CD8-positive, alpha-beta memory T cell (primary cell): ENCODE measurements at regions not wholly inside any gene's neighbourhood (a gene's known extent, or its start where the extent isn't known, plus 50 kb on each side); places are given as distances from the start of the nearest gene placed in this dataset.
"Not testable (repeated sequence)": the region's sequence is repeated elsewhere in the genome, so short reads cannot be mapped to it uniquely, and the experiment has no call there.

ENCODE experiments used
- CTCF ChIA-PET: fragments of 350-600 bp; sonication (Branson Sonifier 250); formaldehyde crosslinking; loops from one replicate; lab custom pipeline; 2021; ENCODE audit warnings: antibody characterized with exemption; lab: Charles Lee
- POLR2A ChIA-PET: fragments of 350-600 bp; sonication (Branson Sonifier 250); formaldehyde crosslinking; loops from one replicate; lab custom pipeline; 2021; ENCODE audit warnings: antibody characterized with exemption; lab: Charles Lee
- DNase-seq, 5 donors: peaks; one replicate each; pipeline versions ENCODE4 v3.0.0 to v3.0.0-alpha.2; 2020 to 2022; ENCODE audit warnings: mixed read lengths in 1 of 5
- H3K27ac ChIP-seq: one replicate; pipeline ENCODE4 v1.7.0; 2013; ENCODE audit warnings: low read depth, mild to moderate bottlenecking, low read length, moderate library complexity
- H3K27me3 ChIP-seq: 2 replicates; pipeline ENCODE4 v1.7.0; 2013; ENCODE audit warnings: low read length, mild to moderate bottlenecking; ENCODE audit not compliant: insufficient read depth, poor library complexity, severe bottlenecking
- H3K36me3 ChIP-seq: 2 replicates; pipeline ENCODE4 v1.7.0; 2013; ENCODE audit warnings: mild to moderate bottlenecking, low read length, moderate library complexity; ENCODE audit not compliant: insufficient read depth
- H3K4me1 ChIP-seq: 2 replicates; pipeline ENCODE4 v1.7.0; 2013; ENCODE audit warnings: mild to moderate bottlenecking, low read length, moderate library complexity; ENCODE audit not compliant: insufficient read depth
- H3K4me3 ChIP-seq: 2 replicates; pipeline ENCODE4 v1.7.0; 2013; ENCODE audit warnings: mild to moderate bottlenecking, low read length
- H3K9me3 ChIP-seq: 2 replicates; pipeline ENCODE4 v1.7.0; 2013; ENCODE audit warnings: mild to moderate bottlenecking, low read length
- H3K27ac Mint-ChIP-seq, 8 donors: one replicate each; pipeline ENCODE4 v1.8.0; 2020 to 2021; ENCODE audit warnings: mixed read lengths in 8 of 8, mild to moderate bottlenecking in 6 of 8, inconsistent platforms in 3 of 8, moderate library complexity in 3 of 8
- H3K27me3 Mint-ChIP-seq, 2 donors: one replicate each; pipeline ENCODE4 v1.8.0; 2020 to 2021; ENCODE audit warnings: mixed read lengths in 2 of 2, mild to moderate bottlenecking in 1 of 2, moderate library complexity in 1 of 2
- H3K36me3 Mint-ChIP-seq, 3 donors: one replicate each; pipeline ENCODE4 v1.8.0; 2020 to 2021; ENCODE audit warnings: mixed read lengths in 3 of 3, inconsistent platforms in 1 of 3, mild to moderate bottlenecking in 1 of 3
- H3K4me1 Mint-ChIP-seq, 3 donors: one replicate each; pipeline ENCODE4 v1.8.0; 2020 to 2021; ENCODE audit warnings: mixed read lengths in 3 of 3, inconsistent platforms in 1 of 3, mild to moderate bottlenecking in 1 of 3
- H3K4me3 Mint-ChIP-seq, 7 donors: one replicate each; pipeline ENCODE4 v1.8.0; 2020 to 2021; ENCODE audit warnings: mixed read lengths in 7 of 7, mild to moderate bottlenecking in 6 of 7, moderate library complexity in 4 of 7, inconsistent platforms in 2 of 7
- H3K9me3 Mint-ChIP-seq, 5 donors: one replicate each; pipeline ENCODE4 v1.8.0; 2020 to 2022; ENCODE audit warnings: mixed read lengths in 5 of 5, mild to moderate bottlenecking in 3 of 5, moderate library complexity in 2 of 5, inconsistent platforms in 1 of 5

DNA sequence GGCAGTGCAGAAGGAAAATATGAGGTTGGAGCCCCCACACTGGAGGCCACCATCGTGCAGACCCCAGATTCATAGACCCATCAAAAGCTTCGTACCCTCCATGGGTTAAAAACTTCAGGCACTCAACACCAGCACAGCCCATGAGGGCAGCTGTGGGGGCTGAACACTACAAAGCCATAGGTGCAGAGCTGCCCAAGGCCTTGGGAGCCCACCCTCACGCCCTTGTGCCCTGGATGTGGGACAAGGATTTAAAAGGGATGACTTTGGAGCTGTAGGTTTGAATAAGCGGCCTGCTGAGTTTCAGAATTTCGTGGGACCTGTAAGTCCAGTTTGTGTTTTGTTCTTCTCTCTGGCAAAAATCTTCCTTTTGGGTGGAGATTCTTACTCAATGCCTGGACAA lies 747.6 kb downstream of the SPATA31A6 start:
- H3K4me1 Mint-ChIP-seq, H3K27me3 ChIP-seq, H3K36me3 ChIP-seq, H3K9me3 Mint-ChIP-seq, POLR2A ChIA-PET, H3K36me3 Mint-ChIP-seq, H3K27ac Mint-ChIP-seq, H3K9me3 ChIP-seq, H3K27ac ChIP-seq, DNase-seq, H3K27me3 Mint-ChIP-seq, CTCF ChIA-PET, H3K4me3 ChIP-seq, H3K4me3 Mint-ChIP-seq, H3K4me1 ChIP-seq: not testable (repeated sequence)

DNA sequence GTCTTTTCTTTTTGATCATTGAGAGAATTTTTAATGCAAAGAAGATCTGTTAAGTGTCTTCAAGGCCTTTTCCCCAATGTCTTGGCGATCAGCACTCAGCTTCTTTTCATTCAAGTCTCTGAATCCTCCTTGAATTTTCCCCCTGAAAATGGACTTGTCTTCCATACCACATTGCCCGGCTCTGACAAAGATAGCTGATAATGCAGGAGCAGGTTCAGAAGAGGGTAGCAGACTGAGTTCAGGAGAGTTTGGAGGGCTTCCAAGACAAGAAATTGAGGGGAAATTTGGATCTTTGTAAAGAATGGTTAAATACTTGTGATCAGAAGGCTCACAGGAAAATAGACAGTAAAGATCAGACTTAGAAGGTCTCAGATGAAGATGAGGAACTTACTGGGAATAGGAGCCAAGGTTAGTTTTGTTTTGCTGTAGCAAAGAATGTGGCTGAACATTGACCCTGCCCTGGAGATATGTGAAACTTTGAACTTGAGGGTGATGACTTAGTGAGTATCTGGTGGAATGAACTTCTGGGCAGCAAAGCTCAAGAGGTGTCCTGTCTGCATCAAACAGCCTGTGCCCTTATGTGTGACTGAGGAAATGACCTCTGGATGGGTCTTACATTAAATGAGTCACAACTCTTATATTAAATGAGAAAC lies 754.2 kb downstream of the SPATA31A6 start:
- H3K27ac Mint-ChIP-seq, CTCF ChIA-PET, H3K4me3 Mint-ChIP-seq: not testable (repeated sequence)

DNA sequence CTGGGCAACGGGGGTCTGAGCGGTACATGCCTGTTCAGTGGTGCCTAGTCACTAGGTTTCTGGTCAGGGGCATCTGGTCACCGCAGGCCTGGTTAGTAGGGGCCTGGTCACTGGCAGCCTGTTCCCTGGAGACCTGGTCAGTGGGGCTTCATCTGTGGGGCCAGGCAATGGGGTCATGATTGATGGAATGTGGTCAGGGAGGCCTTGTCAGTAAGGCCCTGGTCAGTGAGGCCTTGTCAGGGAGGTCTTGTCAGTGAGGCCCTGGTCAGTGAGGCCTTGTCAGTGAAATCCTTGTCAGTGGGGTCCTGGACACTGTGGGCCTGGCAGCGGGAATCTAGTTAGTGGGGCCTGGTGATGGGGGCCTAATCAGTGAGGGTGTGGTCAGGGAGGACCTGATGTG lies 763.6 kb downstream of the SPATA31A6 start:
- H3K9me3 Mint-ChIP-seq, H3K4me3 Mint-ChIP-seq, H3K27ac Mint-ChIP-seq, H3K4me3 ChIP-seq, CTCF ChIA-PET, DNase-seq, H3K36me3 Mint-ChIP-seq, H3K36me3 ChIP-seq, POLR2A ChIA-PET, H3K4me1 ChIP-seq, H3K4me1 Mint-ChIP-seq, H3K27me3 Mint-ChIP-seq, H3K27me3 ChIP-seq, H3K27ac ChIP-seq, H3K9me3 ChIP-seq: not testable (repeated sequence)

More for the DNA sequence above, 754.2 kb downstream of the SPATA31A6 start:
- H3K4me3 ChIP-seq, H3K27me3 ChIP-seq, H3K9me3 Mint-ChIP-seq, H3K4me1 Mint-ChIP-seq, H3K4me1 ChIP-seq, POLR2A ChIA-PET, DNase-seq, H3K27me3 Mint-ChIP-seq, H3K36me3 Mint-ChIP-seq, H3K27ac ChIP-seq, H3K9me3 ChIP-seq, H3K36me3 ChIP-seq: not testable (repeated sequence)

- H3K4me1 Mint-ChIP-seq, POLR2A ChIA-PET, H3K9me3 Mint-ChIP-seq, H3K27me3 Mint-ChIP-seq, DNase-seq, H3K4me3 Mint-ChIP-seq, H3K36me3 ChIP-seq, H3K27me3 ChIP-seq, H3K27ac Mint-ChIP-seq, H3K27ac ChIP-seq, CTCF ChIA-PET, H3K4me3 ChIP-seq, H3K36me3 Mint-ChIP-seq, H3K9me3 ChIP-seq, H3K4me1 ChIP-seq: not testable (repeated sequence)
Observed at GRCh38 chr9:42951239-42951638, 767.8 kb downstream of the SPATA31A6 start.

DNA sequence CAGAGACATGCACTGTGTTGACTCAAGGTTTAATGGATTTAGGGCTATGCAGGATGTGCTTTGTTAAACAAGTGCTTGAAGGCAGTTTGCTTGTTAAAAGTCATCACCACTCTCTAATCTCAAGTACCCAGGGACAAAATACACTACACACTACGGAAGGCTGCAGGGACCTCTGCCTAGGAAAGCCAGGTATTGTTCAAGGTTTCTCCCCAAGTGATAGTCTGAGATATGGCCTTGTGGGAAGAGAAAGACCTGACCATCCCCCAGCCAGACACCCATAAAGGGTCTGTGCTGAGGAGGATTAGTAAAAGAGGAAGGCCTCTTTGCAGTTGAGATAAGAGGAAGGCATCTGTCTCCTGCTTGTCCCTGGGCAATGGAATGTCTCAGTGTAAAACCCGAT lies 781.7 kb downstream of the SPATA31A6 start:
- H3K27me3 Mint-ChIP-seq, H3K27ac ChIP-seq, H3K27ac Mint-ChIP-seq, H3K27me3 ChIP-seq, H3K9me3 ChIP-seq, CTCF ChIA-PET, H3K36me3 ChIP-seq, H3K36me3 Mint-ChIP-seq, H3K4me1 ChIP-seq, H3K4me1 Mint-ChIP-seq, H3K4me3 ChIP-seq, POLR2A ChIA-PET, H3K4me3 Mint-ChIP-seq, DNase-seq: not testable (repeated sequence)
- H3K9me3 Mint-ChIP-seq, result peaks cover 0 to 13% (median 3%) of the 10 kb centered on the region in 5 donors

DNA sequence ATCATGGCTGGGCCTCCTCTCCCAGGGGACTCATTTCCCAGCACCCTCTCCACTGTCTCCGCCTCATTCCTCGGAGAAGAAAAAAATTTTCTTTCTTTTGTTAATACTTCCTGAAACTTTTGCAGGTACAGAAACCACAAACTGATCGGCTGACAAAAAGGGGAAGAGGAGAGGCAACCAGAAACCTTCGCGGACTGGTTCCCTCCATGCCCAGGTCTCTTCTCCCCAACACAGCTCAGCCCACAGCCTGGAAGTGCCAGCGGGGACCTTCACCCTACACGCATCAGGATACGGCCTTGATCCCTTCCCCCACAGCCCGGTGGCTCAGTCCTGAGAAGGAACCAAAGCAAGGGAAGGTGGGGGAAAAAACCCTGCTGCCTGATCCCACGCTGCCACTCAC lies 788.4 kb downstream of the SPATA31A6 start:
- H3K4me1 Mint-ChIP-seq, H3K4me1 ChIP-seq, H3K36me3 ChIP-seq, POLR2A ChIA-PET, H3K27me3 Mint-ChIP-seq, H3K27me3 ChIP-seq, H3K9me3 ChIP-seq, DNase-seq, H3K27ac Mint-ChIP-seq, H3K27ac ChIP-seq, H3K4me3 Mint-ChIP-seq, H3K4me3 ChIP-seq, CTCF ChIA-PET, H3K36me3 Mint-ChIP-seq: not testable (repeated sequence)
- H3K9me3 Mint-ChIP-seq, result peaks cover 0 to 12% (median 8%) of the 10 kb centered on the region in 5 donors

- H3K36me3 ChIP-seq, H3K27ac Mint-ChIP-seq, H3K9me3 Mint-ChIP-seq, H3K36me3 Mint-ChIP-seq, H3K27me3 Mint-ChIP-seq, H3K9me3 ChIP-seq, H3K27me3 ChIP-seq, CTCF ChIA-PET, H3K4me3 ChIP-seq, POLR2A ChIA-PET, H3K4me1 ChIP-seq, H3K4me1 Mint-ChIP-seq, H3K27ac ChIP-seq, DNase-seq: not testable (repeated sequence)
- peak overlapping the region in 1 of 7 donors; percentile 32 for H3K4me3 Mint-ChIP-seq
Observed at GRCh38 chr9:42974725-42975124, 791.3 kb downstream of the SPATA31A6 start.

GRCh38 chr9:42984761-42985160 lies 801.3 kb downstream of the SPATA31A6 start:
- DNase-seq, H3K4me1 Mint-ChIP-seq, H3K4me3 Mint-ChIP-seq, H3K4me3 ChIP-seq, POLR2A ChIA-PET, H3K27me3 ChIP-seq, H3K27ac Mint-ChIP-seq, H3K9me3 Mint-ChIP-seq, CTCF ChIA-PET, H3K27me3 Mint-ChIP-seq, H3K36me3 ChIP-seq, H3K27ac ChIP-seq, H3K4me1 ChIP-seq, H3K36me3 Mint-ChIP-seq, H3K9me3 ChIP-seq: not testable (repeated sequence)
